WTC11 (cell line): ENCODE measurements at regions not wholly inside any gene's neighbourhood (a gene's known extent, or its start where the extent isn't known, plus 50 kb on each side); places are given as distances from the start of the nearest gene placed in this dataset.

ENCODE experiments used
- ETV6 ChIP-seq: sonication (generic); formaldehyde crosslinking; IDR thresholded peaks from 2 replicates; pipeline ENCODE4 v1.8.1; 2022; ENCODE audit warnings: mild to moderate bottlenecking, missing genetic modification reagents
- FOXK1 ChIP-seq: sonication (generic); formaldehyde crosslinking; IDR thresholded peaks from 2 replicates; pipeline ENCODE4 v1.8.0; 2022; ENCODE audit warnings: mild to moderate bottlenecking, moderate library complexity, missing genetic modification reagents
- GRHL2 ChIP-seq: fragments of 250-450 bp; sonication (Bioruptor Pico); IDR thresholded peaks from 2 replicates; pipeline ENCODE4 v1.8.0; 2022; ENCODE audit warnings: mild to moderate bottlenecking, moderate library complexity; ENCODE audit not compliant: insufficient replicate concordance, severe bottlenecking
- NR1H2 ChIP-seq: sonication (generic); formaldehyde crosslinking; IDR thresholded peaks from 2 replicates; pipeline ENCODE4 v1.9.0; 2021; ENCODE audit warnings: mild to moderate bottlenecking, moderate library complexity, missing genetic modification reagents
- NR2C2 ChIP-seq: sonication (generic); formaldehyde crosslinking; IDR thresholded peaks from 2 replicates; pipeline ENCODE4 v1.8.0; 2022; ENCODE audit warnings: mild to moderate bottlenecking, missing genetic modification reagents
- PRDM15 ChIP-seq: sonication (generic); formaldehyde crosslinking; IDR thresholded peaks from 2 replicates; pipeline ENCODE4 v1.8.0; 2022; ENCODE audit warnings: missing genetic modification reagents
- TEAD4 ChIP-seq: sonication (generic); formaldehyde crosslinking; IDR thresholded peaks from 2 replicates; pipeline ENCODE4 v1.8.0; 2022; ENCODE audit warnings: mild to moderate bottlenecking, missing genetic modification reagents
- ZNF121 ChIP-seq: sonication (generic); formaldehyde crosslinking; IDR thresholded peaks from 2 replicates; pipeline ENCODE4 v1.8.0; 2023; ENCODE audit warnings: missing genetic modification reagents
- ZNF396 ChIP-seq: fragments of 250-450 bp; sonication (Bioruptor Pico); IDR thresholded peaks from 2 replicates; pipeline ENCODE4 v1.8.0; 2021; ENCODE audit warnings: mild to moderate bottlenecking, moderate library complexity, borderline replicate concordance
- TF ChIP-seq, protein P1 (sequence below): sonication (generic); formaldehyde crosslinking; IDR thresholded peaks from 2 replicates; pipeline ENCODE4 v1.8.1; 2023; ENCODE audit warnings: mild to moderate bottlenecking, missing genetic modification reagents, moderate library complexity
- TF ChIP-seq, protein P2 (sequence below): fragments of 250-450 bp; sonication (Bioruptor Pico); IDR thresholded peaks from 2 replicates; pipeline ENCODE4 v1.9.0; 2021; ENCODE audit warnings: mild to moderate bottlenecking, borderline replicate concordance
- TF ChIP-seq, protein P3 (sequence below): fragments of 250-450 bp; sonication (Bioruptor Pico); IDR thresholded peaks from 2 replicates; pipeline ENCODE4 v1.9.0; 2021; ENCODE audit warnings: moderate library complexity, mild to moderate bottlenecking, inconsistent platforms, borderline replicate concordance
- TF ChIP-seq, protein P4 (sequence below): sonication (generic); formaldehyde crosslinking; IDR thresholded peaks from 2 replicates; pipeline ENCODE4 v1.8.0; 2023; ENCODE audit warnings: mild to moderate bottlenecking, missing genetic modification reagents
- TF ChIP-seq, protein P5 (sequence below): sonication (generic); formaldehyde crosslinking; conservative IDR thresholded peaks from 2 replicates; pipeline ENCODE4 v1.8.1; 2023; ENCODE audit warnings: mild to moderate bottlenecking, low read depth, missing genetic modification reagents, moderate library complexity
- TF ChIP-seq, protein P6 (sequence below): fragments of 250-450 bp; sonication (Bioruptor Pico); conservative IDR thresholded peaks from 2 replicates; pipeline ENCODE4 v1.9.0; 2021; ENCODE audit warnings: mild to moderate bottlenecking

DNA sequence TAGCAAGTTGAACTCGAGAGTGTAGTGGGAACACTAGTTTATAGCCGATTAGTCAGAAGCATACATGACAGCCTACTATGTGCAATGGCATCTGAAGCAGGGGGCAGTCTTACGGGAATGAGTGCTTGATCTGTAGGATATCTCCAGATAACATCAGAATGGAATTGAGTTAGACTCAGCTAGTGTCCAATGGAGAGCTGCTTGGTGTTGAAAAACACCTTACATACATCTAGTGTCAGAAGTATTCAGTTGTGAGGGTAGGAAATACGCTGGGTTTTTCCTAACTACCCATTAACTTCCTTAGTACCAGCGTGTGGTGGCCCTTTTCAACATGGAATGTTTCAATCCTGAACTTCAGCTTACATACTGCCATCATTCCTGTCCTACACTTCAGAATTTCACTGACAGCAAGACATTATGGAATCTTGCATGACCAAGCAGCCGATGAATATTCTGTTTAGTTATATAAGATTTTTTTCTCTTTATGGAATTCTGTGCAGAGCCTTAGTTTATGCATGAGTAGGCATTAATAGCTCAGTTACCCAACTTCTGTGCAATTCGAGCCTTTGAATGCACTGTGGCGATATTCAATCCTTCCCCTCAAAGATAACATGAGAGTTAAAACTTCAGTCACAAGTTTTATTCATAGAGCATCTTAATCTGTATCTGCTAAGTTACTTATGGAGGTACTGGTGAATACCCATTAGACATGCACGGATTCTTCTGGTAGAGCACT lies 218.6 kb upstream of the MOCS1 start (continued):
- no peak for TF ChIP-seq PRDM15 (CRISPR knock-in tag)
- no peak for TF ChIP-seq ZNF396 (CRISPR knock-in tag)
- TF ChIP-seq NR2C2 (CRISPR knock-in tag) = no peak
- TF ChIP-seq, protein P1, sequence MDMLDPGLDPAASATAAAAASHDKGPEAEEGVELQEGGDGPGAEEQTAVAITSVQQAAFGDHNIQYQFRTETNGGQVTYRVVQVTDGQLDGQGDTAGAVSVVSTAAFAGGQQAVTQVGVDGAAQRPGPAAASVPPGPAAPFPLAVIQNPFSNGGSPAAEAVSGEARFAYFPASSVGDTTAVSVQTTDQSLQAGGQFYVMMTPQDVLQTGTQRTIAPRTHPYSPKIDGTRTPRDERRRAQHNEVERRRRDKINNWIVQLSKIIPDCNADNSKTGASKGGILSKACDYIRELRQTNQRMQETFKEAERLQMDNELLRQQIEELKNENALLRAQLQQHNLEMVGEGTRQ (CRISPR knock-in tag) = no peak
- TF ChIP-seq, protein P2, sequence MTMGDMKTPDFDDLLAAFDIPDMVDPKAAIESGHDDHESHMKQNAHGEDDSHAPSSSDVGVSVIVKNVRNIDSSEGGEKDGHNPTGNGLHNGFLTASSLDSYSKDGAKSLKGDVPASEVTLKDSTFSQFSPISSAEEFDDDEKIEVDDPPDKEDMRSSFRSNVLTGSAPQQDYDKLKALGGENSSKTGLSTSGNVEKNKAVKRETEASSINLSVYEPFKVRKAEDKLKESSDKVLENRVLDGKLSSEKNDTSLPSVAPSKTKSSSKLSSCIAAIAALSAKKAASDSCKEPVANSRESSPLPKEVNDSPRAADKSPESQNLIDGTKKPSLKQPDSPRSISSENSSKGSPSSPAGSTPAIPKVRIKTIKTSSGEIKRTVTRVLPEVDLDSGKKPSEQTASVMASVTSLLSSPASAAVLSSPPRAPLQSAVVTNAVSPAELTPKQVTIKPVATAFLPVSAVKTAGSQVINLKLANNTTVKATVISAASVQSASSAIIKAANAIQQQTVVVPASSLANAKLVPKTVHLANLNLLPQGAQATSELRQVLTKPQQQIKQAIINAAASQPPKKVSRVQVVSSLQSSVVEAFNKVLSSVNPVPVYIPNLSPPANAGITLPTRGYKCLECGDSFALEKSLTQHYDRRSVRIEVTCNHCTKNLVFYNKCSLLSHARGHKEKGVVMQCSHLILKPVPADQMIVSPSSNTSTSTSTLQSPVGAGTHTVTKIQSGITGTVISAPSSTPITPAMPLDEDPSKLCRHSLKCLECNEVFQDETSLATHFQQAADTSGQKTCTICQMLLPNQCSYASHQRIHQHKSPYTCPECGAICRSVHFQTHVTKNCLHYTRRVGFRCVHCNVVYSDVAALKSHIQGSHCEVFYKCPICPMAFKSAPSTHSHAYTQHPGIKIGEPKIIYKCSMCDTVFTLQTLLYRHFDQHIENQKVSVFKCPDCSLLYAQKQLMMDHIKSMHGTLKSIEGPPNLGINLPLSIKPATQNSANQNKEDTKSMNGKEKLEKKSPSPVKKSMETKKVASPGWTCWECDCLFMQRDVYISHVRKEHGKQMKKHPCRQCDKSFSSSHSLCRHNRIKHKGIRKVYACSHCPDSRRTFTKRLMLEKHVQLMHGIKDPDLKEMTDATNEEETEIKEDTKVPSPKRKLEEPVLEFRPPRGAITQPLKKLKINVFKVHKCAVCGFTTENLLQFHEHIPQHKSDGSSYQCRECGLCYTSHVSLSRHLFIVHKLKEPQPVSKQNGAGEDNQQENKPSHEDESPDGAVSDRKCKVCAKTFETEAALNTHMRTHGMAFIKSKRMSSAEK = no peak
- TF ChIP-seq ETV6 (CRISPR knock-in tag) = no peak
- TF ChIP-seq, protein P3, sequence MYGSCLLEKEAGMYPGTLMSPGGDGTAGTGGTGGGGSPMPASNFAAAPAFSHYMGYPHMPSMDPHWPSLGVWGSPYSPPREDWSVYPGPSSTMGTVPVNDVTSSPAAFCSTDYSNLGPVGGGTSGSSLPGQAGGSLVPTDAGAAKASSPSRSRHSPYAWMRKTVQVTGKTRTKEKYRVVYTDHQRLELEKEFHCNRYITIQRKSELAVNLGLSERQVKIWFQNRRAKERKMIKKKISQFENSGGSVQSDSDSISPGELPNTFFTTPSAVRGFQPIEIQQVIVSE = no peak
- TF ChIP-seq TEAD4 (CRISPR knock-in tag) = no peak
- TF ChIP-seq, protein P4, sequence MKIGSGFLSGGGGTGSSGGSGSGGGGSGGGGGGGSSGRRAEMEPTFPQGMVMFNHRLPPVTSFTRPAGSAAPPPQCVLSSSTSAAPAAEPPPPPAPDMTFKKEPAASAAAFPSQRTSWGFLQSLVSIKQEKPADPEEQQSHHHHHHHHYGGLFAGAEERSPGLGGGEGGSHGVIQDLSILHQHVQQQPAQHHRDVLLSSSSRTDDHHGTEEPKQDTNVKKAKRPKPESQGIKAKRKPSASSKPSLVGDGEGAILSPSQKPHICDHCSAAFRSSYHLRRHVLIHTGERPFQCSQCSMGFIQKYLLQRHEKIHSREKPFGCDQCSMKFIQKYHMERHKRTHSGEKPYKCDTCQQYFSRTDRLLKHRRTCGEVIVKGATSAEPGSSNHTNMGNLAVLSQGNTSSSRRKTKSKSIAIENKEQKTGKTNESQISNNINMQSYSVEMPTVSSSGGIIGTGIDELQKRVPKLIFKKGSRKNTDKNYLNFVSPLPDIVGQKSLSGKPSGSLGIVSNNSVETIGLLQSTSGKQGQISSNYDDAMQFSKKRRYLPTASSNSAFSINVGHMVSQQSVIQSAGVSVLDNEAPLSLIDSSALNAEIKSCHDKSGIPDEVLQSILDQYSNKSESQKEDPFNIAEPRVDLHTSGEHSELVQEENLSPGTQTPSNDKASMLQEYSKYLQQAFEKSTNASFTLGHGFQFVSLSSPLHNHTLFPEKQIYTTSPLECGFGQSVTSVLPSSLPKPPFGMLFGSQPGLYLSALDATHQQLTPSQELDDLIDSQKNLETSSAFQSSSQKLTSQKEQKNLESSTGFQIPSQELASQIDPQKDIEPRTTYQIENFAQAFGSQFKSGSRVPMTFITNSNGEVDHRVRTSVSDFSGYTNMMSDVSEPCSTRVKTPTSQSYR (CRISPR knock-in tag) = no peak
- no peak for TF ChIP-seq GRHL2 (CRISPR knock-in tag)
- TF ChIP-seq, protein P5, sequence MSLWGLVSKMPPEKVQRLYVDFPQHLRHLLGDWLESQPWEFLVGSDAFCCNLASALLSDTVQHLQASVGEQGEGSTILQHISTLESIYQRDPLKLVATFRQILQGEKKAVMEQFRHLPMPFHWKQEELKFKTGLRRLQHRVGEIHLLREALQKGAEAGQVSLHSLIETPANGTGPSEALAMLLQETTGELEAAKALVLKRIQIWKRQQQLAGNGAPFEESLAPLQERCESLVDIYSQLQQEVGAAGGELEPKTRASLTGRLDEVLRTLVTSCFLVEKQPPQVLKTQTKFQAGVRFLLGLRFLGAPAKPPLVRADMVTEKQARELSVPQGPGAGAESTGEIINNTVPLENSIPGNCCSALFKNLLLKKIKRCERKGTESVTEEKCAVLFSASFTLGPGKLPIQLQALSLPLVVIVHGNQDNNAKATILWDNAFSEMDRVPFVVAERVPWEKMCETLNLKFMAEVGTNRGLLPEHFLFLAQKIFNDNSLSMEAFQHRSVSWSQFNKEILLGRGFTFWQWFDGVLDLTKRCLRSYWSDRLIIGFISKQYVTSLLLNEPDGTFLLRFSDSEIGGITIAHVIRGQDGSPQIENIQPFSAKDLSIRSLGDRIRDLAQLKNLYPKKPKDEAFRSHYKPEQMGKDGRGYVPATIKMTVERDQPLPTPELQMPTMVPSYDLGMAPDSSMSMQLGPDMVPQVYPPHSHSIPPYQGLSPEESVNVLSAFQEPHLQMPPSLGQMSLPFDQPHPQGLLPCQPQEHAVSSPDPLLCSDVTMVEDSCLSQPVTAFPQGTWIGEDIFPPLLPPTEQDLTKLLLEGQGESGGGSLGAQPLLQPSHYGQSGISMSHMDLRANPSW = no peak
- TF ChIP-seq FOXK1 = no peak
- TF ChIP-seq ZNF121 (CRISPR knock-in tag) = no peak
- TF ChIP-seq, protein P6, sequence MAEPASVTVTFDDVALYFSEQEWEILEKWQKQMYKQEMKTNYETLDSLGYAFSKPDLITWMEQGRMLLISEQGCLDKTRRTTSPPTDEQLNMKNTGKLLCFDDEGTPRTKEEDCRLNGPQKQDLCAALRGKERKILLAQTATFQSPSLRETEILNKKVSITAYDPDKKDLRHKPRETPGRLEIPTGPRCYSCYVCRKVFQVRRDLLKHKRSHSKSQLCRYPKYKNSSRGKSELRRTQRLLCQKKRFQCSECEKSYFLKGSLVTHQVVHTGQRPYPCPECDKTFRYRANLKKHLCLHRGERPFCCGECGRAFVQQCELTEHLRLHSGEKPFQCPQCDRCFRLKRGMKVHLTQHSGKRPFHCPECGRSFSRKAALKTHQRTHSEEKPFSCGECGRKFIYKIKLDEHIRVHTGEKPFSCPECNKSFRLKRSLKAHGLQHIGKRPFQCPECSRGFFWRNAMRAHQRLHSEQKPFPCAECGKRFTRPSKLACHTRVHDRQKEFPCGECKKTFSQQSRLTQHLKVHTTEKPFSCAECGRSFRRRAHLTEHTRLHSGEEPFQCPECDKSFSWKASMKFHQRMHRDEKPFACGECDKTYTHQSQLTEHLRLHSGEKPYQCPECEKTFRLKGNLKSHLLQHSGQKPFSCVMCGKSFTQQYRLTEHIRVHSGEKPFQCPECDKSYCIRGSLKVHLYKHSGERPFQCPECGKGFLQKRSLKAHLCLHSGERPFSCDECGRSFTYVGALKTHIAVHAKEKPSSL (CRISPR knock-in tag) = no peak
- TF ChIP-seq NR1H2 = no peak
- TF ChIP-seq, all 79 proteins: peak for 0
